Heart left ventricle (tissue), 13 donors: ENCODE measurements at regions not wholly inside any gene's neighbourhood (a gene's known extent, or its start where the extent isn't known, plus 50 kb on each side); places are given as distances from the start of the nearest gene placed in this dataset.

Source experiments
- POLR2A ChIP-seq, 2 donors: fragments of 450-650 bp; IDR thresholded peaks; one replicate each; pipeline ENCODE4 v1.6.1; 2017; ENCODE audit warnings: antibody characterized with exemption in 2 of 2, mild to moderate bottlenecking in 2 of 2, moderate library complexity in 2 of 2
- TF ChIP-seq, protein P1 (sequence below), 12 donors: fragments of 200-600 bp; sonication (generic) in 4 of 12; IDR thresholded peaks; one replicate each; pipeline versions ENCODE4 v1.5.0 to v1.8.0; 2018 to 2022; ENCODE audit warnings: antibody characterized with exemption in 12 of 12, mild to moderate bottlenecking in 5 of 12
- donor health status: ischemic (EF 13 %, LVEDD 7.1; RV severe dilation, severe dysfunction).
- donor health status: DM: no; HTN: yes; CAD: no.
- donor health status: DM: no; HTN: no; CAD: no.
- donor health status: ischemic (EF 25% LVEDD 6.9; RV normal size, moderate dysfunction).
- donor health status: ischemic (EF 25% LVEDD 5.7; RV mildly dilated, moderate dysfunction).
- donor health status: ischemic (EF 35%, LVEDD 5.7; RV mildly dilated, moderate dysfunction).
- donor health status: nonischemic (EF 11% LVEDD 7.7; RV severe dilation, severe dysfunction).
- donor health status: DM: yes; HTN: yes; CAD: no.
- donor health status: PGD.
- donor health status: ischemic (EF 29% LVEDD 5.4; RV normal size, mild dysfunction).
- donor health status: nonischemic (EF 23%, LVEDD 6.1; RV moderate dilation, normal function).

DNA sequence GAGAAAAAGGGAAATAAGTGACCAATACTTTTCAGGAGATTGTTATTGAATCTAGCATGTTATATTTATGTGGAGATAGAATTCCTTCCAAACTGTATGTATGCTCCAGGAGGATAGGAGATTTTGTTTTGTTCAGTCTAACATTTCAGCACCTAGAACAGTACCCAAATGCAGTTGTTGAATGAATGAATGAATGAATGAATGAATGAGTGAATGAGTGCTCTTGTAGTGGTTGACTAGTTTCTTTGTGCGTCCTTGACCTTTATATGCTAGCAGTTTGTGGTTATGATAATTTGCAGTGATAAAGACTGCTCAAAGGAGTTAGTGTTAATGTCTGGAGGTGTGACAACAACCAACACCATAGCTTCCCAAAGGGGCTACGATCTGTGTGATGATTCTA lies 663.5 kb upstream of the GOT2 start:
- TF ChIP-seq, protein P1, sequence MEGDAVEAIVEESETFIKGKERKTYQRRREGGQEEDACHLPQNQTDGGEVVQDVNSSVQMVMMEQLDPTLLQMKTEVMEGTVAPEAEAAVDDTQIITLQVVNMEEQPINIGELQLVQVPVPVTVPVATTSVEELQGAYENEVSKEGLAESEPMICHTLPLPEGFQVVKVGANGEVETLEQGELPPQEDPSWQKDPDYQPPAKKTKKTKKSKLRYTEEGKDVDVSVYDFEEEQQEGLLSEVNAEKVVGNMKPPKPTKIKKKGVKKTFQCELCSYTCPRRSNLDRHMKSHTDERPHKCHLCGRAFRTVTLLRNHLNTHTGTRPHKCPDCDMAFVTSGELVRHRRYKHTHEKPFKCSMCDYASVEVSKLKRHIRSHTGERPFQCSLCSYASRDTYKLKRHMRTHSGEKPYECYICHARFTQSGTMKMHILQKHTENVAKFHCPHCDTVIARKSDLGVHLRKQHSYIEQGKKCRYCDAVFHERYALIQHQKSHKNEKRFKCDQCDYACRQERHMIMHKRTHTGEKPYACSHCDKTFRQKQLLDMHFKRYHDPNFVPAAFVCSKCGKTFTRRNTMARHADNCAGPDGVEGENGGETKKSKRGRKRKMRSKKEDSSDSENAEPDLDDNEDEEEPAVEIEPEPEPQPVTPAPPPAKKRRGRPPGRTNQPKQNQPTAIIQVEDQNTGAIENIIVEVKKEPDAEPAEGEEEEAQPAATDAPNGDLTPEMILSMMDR (IDR thresholded peaks at IDR 0.05), result no peak
- TF ChIP-seq POLR2A (IDR thresholded peaks at IDR 0.05), result no peak
